ENCODE measurements at regions not wholly inside any gene's neighbourhood (a gene's known extent, or its start where the extent isn't known, plus 50 kb on each side); places are given as distances from the start of the nearest gene placed in this dataset.

- TF ChIP-seq CTCF (IDR thresholded peaks at IDR 0.05 in 8 of 11, conservative IDR thresholded peaks at IDR 0.05 in 3 of 11) (no peak), POLR2A (IDR thresholded peaks at IDR 0.05) (no peak), POLR2AphosphoS5 (IDR thresholded peaks at IDR 0.05) (no peak)
These were observed 171.3 kb downstream of the BRD1 start for GRCh38 chr22:49656291-49656851.

All from spleen (tissue), 7 donors.